ENCODE measurements at regions not wholly inside any gene's neighbourhood (a gene's known extent, or its start where the extent isn't known, plus 50 kb on each side); places are given as distances from the start of the nearest gene placed in this dataset.

- Histone ChIP-seq H3K4me3 (no peak overlapping the region), H3K27ac (no peak overlapping the region), H3K4me1 (no peaks in the 10 kb centered on the region), H3K27me3 (no peaks in the 10 kb centered on the region), H3K9me3 (no peaks in the 10 kb centered on the region), H3K36me3 (no peaks in the 10 kb centered on the region)
- DNase-seq (ENCODE audit: low spot score): no peak
- TF ChIP-seq, protein P1, sequence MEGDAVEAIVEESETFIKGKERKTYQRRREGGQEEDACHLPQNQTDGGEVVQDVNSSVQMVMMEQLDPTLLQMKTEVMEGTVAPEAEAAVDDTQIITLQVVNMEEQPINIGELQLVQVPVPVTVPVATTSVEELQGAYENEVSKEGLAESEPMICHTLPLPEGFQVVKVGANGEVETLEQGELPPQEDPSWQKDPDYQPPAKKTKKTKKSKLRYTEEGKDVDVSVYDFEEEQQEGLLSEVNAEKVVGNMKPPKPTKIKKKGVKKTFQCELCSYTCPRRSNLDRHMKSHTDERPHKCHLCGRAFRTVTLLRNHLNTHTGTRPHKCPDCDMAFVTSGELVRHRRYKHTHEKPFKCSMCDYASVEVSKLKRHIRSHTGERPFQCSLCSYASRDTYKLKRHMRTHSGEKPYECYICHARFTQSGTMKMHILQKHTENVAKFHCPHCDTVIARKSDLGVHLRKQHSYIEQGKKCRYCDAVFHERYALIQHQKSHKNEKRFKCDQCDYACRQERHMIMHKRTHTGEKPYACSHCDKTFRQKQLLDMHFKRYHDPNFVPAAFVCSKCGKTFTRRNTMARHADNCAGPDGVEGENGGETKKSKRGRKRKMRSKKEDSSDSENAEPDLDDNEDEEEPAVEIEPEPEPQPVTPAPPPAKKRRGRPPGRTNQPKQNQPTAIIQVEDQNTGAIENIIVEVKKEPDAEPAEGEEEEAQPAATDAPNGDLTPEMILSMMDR (IDR thresholded peaks at IDR 0.05): no peak
Observed at GRCh38 chr16:59920054-59920453, 1185.9 kb upstream of the GOT2 start.

GRCh38 chr16:59913666-59914065 lies 1179.5 kb upstream of the GOT2 start:
- no peaks in the 10 kb centered on the region for H3K4me1 ChIP-seq
- TF ChIP-seq, protein P1 (IDR thresholded peaks at IDR 0.05): no peak
- DNase-seq (ENCODE audit: low spot score): no peak

GRCh38 chr16:59909262-59909661 lies 1175.1 kb upstream of the GOT2 start:
- no peak for DNase-seq (ENCODE audit: low spot score)
- Histone ChIP-seq H3K4me1 (no peaks in the 10 kb centered on the region), H3K36me3 (no peaks in the 10 kb centered on the region), H3K27me3 (no peaks in the 10 kb centered on the region), H3K4me3 (no peak overlapping the region), H3K27ac (no peak overlapping the region), H3K9me3 (no peaks in the 10 kb centered on the region)
- TF ChIP-seq, protein P1 (IDR thresholded peaks at IDR 0.05): no peak

More at GRCh38 chr16:59913666-59914065, 1179.5 kb upstream of the GOT2 start:
- H3K9me3 ChIP-seq: no peaks in the 10 kb centered on the region
- H3K4me3 ChIP-seq: no peak overlapping the region
- H3K27ac ChIP-seq: no peak overlapping the region
- H3K27me3 ChIP-seq: no peaks in the 10 kb centered on the region
- no peaks in the 10 kb centered on the region for H3K36me3 ChIP-seq

DNA sequence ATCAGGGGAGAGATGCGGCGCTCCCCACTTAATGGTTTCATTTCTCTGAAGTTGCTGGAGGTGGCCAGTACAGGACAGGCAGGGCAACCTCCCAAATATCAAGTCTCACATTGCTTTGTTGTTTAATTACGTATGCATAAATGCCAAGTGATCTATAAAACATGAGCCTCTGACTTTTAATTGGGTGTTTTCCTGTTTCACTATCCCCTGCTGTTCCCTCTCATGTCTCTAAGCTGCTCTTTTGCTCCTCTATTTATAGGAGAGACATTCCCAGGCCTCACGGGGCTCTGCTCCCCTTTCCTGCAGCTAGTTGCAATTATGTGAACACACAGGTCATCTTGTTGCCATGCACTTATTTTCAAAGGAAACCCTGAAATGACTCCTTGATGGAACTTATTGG lies 1173.5 kb upstream of the GOT2 start:
- no peak overlapping the region for H3K27ac ChIP-seq
- no peaks in the 10 kb centered on the region for H3K9me3 ChIP-seq
- no peak for DNase-seq (ENCODE audit: low spot score)
- no peaks in the 10 kb centered on the region for H3K4me1 ChIP-seq
- H3K27me3 ChIP-seq: no peaks in the 10 kb centered on the region
- H3K36me3 ChIP-seq: no peaks in the 10 kb centered on the region
- TF ChIP-seq, protein P1 (IDR thresholded peaks at IDR 0.05): no peak
- no peak overlapping the region for H3K4me3 ChIP-seq

- TF ChIP-seq, protein P1 (IDR thresholded peaks at IDR 0.05): no peak
Observed at GRCh38 chr16:59905606-59906005, 1171.5 kb upstream of the GOT2 start.

DNA sequence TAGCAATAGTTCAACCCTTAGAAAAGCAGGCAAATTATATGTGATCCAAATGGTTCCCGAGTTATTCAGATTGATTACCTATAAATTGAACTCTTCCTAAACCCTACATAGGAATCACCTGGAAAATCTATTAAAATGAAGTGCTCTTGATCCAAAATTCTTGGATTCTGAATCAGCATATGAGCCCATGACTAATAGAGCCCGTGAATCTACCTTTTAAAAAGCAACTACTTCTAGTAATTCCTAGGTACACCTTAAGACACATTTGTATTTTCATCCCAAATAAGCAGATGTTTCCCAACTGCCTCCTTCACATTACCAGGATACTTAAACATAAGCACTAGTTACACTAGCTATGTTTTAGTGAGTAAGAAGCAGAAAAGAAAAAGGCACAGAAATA lies 1171.0 kb upstream of the GOT2 start:
- DNase-seq (ENCODE audit: low spot score): no peak
- Histone ChIP-seq H3K36me3 (no peaks in the 10 kb centered on the region), H3K27me3 (no peaks in the 10 kb centered on the region), H3K27ac (no peak overlapping the region), H3K4me1 (no peaks in the 10 kb centered on the region), H3K4me3 (no peak overlapping the region), H3K9me3 (no peaks in the 10 kb centered on the region)
- TF ChIP-seq, protein P1 (IDR thresholded peaks at IDR 0.05): no peak

More at GRCh38 chr16:59905606-59906005, 1171.5 kb upstream of the GOT2 start:
- no peak overlapping the region for H3K4me3 ChIP-seq
- H3K36me3 ChIP-seq: no peaks in the 10 kb centered on the region
- no peaks in the 10 kb centered on the region for H3K4me1 ChIP-seq
- H3K27ac ChIP-seq: no peak overlapping the region
- H3K27me3 ChIP-seq: no peaks in the 10 kb centered on the region
- H3K9me3 ChIP-seq: no peaks in the 10 kb centered on the region
- no peak for DNase-seq (ENCODE audit: low spot score)
